ENCODE measurements at regions not wholly inside any gene's neighbourhood (a gene's known extent, or its start where the extent isn't known, plus 50 kb on each side); places are given as distances from the start of the nearest gene placed in this dataset.
"Not testable (repeated sequence)": the region's sequence is repeated elsewhere in the genome, so short reads cannot be mapped to it uniquely, and the experiment has no call there.

DNA sequence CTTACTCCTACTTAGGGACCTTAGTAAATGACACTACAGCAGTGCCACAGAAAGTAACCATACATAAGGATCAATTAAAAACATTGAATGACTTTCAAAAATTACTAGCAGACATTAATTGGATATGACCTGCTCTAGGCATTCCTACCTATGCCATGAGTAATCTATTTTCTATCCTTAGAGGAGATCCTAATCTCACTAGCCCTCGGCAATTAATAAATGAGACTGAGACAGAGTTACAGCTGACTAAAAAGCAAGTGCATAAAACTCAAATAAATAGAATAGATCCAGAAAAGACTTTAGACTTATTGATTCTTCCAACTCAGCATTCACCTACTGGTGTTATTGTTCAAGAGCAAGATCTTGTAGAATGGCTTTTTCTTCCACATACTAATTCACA lies 141.1 kb upstream of the ZNF91 start:
- not testable (repeated sequence) for DNase-seq (ENCODE audit: low read depth in 4 of 4, low spot score in 3 of 4)

DNA sequence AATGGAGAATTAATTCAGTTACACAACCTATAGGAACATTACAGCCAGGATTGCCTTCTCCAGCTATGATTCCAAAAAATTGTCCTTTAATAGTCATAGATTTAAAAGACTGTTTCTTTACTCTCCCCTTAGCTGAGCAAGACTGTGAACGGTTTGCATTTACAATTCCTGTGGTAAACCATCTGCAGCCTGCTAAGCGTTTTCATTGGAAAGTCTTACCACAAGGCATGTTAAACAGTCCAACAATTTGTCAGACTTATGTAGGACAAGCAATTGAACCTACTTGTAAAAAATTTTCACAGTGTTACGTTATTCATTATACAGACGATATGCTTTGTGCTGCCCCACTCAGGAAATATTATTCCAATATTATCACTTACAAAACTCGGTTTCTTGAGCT lies 140.6 kb upstream of the ZNF91 start:
- DNase-seq (ENCODE audit: low read depth in 4 of 4, low spot score in 3 of 4): not testable (repeated sequence)

- not testable (repeated sequence) for DNase-seq (ENCODE audit: low read depth in 4 of 4, low spot score in 3 of 4)
Measured at GRCh38 chr19:23533441-23533840, 138.2 kb upstream of the ZNF91 start.

DNA sequence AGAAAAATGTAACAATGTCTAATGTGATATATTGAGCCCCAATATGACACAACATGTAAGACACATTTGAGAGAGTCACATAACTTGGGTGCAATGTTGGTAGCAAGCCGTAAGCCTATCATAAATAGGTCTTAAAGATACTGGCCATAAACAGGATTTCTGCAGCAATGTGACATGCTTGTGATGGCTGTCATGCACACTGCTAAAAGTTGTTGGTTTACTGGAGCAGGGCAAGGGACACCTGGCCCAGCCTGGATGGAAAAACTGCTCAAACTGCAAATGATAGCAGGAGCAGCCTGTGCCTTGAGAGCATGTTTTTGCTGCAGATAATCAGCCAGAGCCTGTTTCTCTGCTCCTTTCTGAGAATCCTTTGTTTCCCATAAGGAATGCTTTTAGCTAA lies 136.7 kb upstream of the ZNF91 start:
- DNase-seq (ENCODE audit: low read depth in 4 of 4, low spot score in 3 of 4): no peak

- no peak for DNase-seq (ENCODE audit: low read depth in 4 of 4, low spot score in 3 of 4)
Measured at GRCh38 chr19:23531231-23531790, 136.0 kb upstream of the ZNF91 start.

GRCh38 chr19:23528376-23528775 lies 133.1 kb upstream of the ZNF91 start:
- no peak for DNase-seq (ENCODE audit: low read depth in 4 of 4, low spot score in 3 of 4)

DNA sequence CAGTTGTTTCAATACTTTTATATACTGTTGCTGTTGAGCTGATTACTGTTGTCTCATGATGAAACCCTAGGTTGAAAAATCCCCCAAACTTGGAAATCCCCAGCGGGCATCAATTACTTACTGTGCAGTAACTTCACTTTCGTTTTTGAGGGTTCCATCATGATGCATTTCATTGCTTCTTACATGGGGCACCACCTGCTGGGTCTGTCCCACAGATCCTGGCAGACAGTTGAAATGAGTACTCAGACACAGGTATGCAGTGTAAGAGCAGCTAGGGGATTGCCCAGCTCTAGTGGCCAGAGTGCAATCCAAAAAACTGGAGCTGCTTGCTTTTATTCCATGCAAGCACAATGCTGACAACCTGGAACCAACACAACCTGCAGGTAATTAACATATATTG lies 132.5 kb upstream of the ZNF91 start:
- no peak for DNase-seq (ENCODE audit: low read depth in 4 of 4, low spot score in 3 of 4)

DNA sequence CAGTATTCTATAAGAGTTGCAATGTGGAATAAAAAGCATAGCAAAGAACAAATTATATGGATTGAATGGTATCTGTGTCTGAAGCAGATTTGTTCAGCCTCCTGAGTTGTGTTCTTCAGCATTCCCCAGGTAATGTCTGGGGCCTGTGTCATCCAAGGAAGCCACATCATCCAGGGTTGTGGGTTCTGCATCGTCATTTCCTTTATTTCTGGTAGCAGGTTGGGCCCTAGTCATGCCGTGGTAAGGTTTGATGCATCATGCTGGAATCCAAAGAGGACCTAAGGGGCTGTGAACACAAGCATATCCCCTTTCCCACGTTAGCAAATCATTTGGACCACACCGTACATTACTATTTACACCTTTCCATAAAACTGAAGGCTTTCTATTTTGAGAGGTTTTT lies 131.0 kb upstream of the ZNF91 start:
- DNase-seq (ENCODE audit: low read depth in 4 of 4, low spot score in 3 of 4): no peak

GRCh38 chr19:23525276-23525852 lies 130.1 kb upstream of the ZNF91 start:
- DNase-seq (ENCODE audit: low read depth in 4 of 4, low spot score in 3 of 4): no peak

- no peak for DNase-seq (ENCODE audit: low read depth in 4 of 4, low spot score in 3 of 4)
Measured at GRCh38 chr19:23523863-23524262, 128.6 kb upstream of the ZNF91 start.

GRCh38 chr19:23522431-23522830 lies 127.2 kb upstream of the ZNF91 start:
- no peak for DNase-seq (ENCODE audit: low read depth in 4 of 4, low spot score in 3 of 4)

DNA sequence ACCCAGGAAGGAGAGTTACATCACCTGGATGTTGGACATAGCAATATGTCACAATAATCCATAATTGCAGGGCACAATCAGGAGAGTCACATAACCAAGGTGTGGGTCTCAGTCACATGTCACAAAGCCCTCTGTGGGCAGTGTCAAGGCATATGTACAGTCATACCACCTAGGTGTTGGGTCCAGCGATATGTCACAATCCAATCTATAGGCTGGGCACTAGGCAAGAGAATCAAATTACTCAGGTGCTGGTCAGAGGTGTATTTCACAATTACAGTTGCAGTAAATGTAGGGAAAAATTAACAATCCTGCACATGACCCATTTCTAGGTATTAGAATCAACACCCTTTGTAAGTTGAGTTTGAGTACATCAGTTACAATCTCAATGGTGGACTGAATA lies 126.2 kb upstream of the ZNF91 start:
- DNase-seq (ENCODE audit: low read depth in 4 of 4, low spot score in 3 of 4): no peak

GRCh38 chr19:23520441-23520840 lies 125.2 kb upstream of the ZNF91 start:
- no peak for DNase-seq (ENCODE audit: low read depth in 4 of 4, low spot score in 3 of 4)

GRCh38 chr19:23519031-23519430 lies 123.8 kb upstream of the ZNF91 start:
- DNase-seq (ENCODE audit: low read depth in 4 of 4, low spot score in 3 of 4): no peak

GRCh38 chr19:23516266-23516665 lies 121.0 kb upstream of the ZNF91 start:
- no peak for DNase-seq (ENCODE audit: low read depth in 4 of 4, low spot score in 3 of 4)

DNA sequence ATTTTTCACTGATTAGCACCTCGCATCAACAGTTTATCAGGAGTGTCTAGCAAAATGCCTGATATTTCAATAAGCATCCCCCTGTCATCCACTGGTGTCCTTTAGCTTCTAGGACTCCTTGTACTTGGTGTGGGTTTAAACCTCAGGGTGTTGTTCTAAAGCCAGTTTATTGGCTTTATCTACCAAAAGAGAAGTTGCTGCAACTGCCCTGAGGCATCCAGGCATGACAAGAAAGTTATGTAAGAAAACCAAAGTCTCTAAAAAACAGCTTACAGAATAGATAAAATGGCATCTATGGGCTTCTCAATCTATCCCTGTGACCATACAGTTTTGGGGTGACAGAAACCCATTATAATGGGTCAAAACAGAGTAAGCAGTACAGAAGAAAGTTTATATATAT lies 120.3 kb upstream of the ZNF91 start:
- no peak for DNase-seq (ENCODE audit: low read depth in 4 of 4, low spot score in 3 of 4)

DNA sequence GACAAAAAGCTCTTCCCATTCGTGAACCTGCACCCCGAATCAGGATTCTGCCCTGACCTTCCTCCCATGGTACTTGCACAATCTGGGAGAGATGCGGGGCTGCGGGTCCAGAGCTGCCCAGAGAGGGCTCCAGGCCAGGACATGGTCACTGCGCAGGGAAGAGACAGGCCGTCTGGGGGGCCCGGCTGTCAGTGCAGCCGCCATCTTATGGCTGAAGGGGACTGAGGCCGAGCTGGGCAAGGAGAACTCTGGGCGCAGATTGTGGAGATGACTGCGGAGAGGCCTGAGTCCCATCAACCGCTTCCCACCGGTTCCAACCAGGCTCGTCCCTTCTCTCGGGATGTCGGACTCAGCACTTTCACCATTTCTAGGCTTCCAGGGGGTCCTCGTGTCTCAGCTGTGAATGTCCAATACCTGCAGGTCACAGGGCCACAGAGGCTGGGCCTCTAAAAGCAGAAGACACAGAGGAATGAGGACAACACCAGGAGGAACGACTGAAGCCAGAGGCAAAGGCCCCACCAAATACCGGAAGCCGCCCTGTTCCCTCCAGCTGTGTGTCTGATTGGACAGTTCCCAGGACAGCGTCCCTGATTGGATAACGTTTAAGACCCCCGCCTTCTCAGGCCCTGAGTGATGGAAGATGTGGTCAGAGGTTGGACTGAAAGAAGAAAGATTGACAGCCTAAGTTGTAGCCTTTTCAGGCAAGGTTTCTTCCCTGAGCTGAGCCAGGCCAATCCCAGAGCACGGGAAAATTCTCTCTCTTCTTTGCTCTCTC lies 117.1 kb upstream of the ZNF91 start:
- no peak for DNase-seq (ENCODE audit: low read depth in 4 of 4, low spot score in 3 of 4)

DNA sequence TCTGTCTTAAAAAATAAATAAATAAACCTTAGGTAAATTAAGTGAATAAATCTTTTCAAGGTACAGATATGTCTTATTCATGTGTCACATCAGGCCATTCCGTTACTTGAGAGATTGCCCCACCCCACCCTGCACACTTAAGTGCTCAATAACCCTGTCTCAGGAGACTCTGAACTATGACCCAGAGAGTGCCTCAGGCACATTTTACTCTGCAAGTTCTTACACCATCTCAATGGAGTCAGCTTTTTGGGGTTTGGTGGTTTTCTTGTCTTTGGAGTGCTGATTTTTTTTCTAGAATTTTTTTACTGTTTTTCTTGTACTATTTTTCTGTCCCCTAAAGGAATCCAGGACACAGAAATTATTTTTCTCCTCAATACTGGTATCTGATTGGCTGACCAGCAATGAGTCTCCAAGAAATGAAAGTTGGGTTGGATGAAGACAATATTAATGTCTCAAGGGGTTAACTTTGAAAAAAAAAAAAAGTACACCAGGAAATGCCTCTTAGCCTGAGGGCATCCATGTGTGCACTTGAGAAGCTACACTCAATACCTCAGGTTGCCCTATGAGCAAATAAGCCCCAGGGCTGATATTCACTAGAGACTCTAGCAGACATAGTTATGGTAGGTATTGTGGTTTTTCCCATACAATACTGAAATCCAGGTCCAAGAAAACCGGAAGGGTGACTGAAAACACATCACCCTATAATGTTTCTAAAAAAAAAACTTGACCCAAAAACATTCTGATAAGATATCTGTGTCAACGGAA lies 114.6 kb upstream of the ZNF91 start:
- DNase-seq (ENCODE audit: low read depth in 4 of 4, low spot score in 3 of 4): no peak

GRCh38 chr19:23507446-23507845 lies 112.2 kb upstream of the ZNF91 start:
- DNase-seq (ENCODE audit: low read depth in 4 of 4, low spot score in 3 of 4): no peak

DNA sequence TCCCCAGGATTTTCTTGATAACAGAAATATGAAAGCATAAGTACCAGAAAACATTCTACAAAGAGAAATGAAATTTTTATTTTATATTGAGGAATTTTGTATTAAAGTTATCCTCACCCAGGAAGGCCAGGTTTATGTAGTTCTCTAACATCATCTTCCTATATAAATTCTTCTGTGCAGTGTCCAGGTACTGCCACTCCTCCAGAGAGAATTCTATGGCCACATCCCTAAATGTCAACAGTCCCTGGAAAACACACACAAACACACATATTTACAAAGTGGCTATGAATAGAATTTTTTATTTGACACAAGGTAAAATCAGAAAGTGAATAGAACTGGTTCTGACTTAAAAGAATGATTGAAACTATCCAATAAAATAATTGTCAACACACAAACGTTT lies 110.5 kb upstream of the ZNF91 start:
- no peak for DNase-seq (ENCODE audit: low read depth in 4 of 4, low spot score in 3 of 4)

DNA sequence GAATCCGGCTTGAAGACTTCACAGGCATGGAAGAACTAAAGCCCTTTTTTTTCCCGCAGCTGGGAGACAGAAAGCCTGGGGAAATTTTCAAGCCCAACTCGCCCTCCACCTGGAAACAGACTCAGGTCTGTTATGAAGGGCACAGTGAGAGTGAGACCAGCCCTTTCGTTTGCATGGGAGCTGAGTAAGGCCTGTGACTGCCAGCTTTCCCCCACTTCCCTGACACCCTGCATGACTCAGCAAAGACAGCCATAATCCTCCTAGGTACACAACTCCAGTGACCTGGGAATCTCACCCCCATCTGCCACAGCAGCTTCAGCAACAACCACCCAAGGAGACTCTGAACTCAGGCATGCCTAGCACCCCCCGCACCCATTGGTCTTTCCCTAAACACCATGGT lies 87.6 kb upstream of the ZNF91 start:
- no peak for DNase-seq (ENCODE audit: low read depth in 4 of 4, low spot score in 3 of 4)

GRCh38 chr19:23481043-23481442 lies 85.8 kb upstream of the ZNF91 start:
- no peak for DNase-seq (ENCODE audit: low read depth in 4 of 4, low spot score in 3 of 4)

Data from left renal pelvis (tissue), 4 donors.